ENCODE measurements at regions not wholly inside any gene's neighbourhood (a gene's known extent, or its start where the extent isn't known, plus 50 kb on each side); places are given as distances from the start of the nearest gene placed in this dataset.

- no peak for TF ChIP-seq CTCF (IDR thresholded peaks at IDR 0.05)
- no peak for TF ChIP-seq POLR2A (IDR thresholded peaks at IDR 0.05)
- no peak for TF ChIP-seq POLR2AphosphoS5 (IDR thresholded peaks at IDR 0.05)
- H3K27me3 ChIP-seq: no peaks in the 10 kb centered on the region
- no peaks in the 10 kb centered on the region for H3K4me1 ChIP-seq
- no peak overlapping the region for H3K4me3 ChIP-seq
- no peaks in the 10 kb centered on the region for H3K36me3 ChIP-seq
- no peak overlapping the region for H3K27ac ChIP-seq
- intact Hi-C loops (cut with DNase I; ENCODE audit: low total_unique reads): no loop called here
- peaks cover 9 to 12% of the 10 kb centered on the region in 2 donors for H3K9me3 ChIP-seq
- no peak for DNase-seq (ENCODE audit: low spot score in 2 of 2)
Observed at GRCh38 chr14:30312214-30312613, 246.7 kb upstream of the G2E3 start.

- TF ChIP-seq POLR2AphosphoS5 (IDR thresholded peaks at IDR 0.05) (no peak), CTCF (IDR thresholded peaks at IDR 0.05) (no peak), POLR2A (IDR thresholded peaks at IDR 0.05) (no peak)
Observed at GRCh38 chr14:30317729-30318128, 241.2 kb upstream of the G2E3 start.

GRCh38 chr14:30322819-30323218 is 236.1 kb upstream of the G2E3 start:
- Histone ChIP-seq H3K27ac (no peak overlapping the region), H3K4me3 (no peak overlapping the region), H3K9me3 (no peaks in the 10 kb centered on the region), H3K27me3 (no peaks in the 10 kb centered on the region), H3K36me3 (no peaks in the 10 kb centered on the region), H3K4me1 (no peaks in the 10 kb centered on the region)
- TF ChIP-seq CTCF (IDR thresholded peaks at IDR 0.05) (no peak), POLR2AphosphoS5 (IDR thresholded peaks at IDR 0.05) (no peak), POLR2A (IDR thresholded peaks at IDR 0.05) (no peak)
- intact Hi-C loops (cut with DNase I; ENCODE audit: low total_unique reads): no loop called here
- DNase-seq (ENCODE audit: low spot score in 2 of 2): no peak

More at GRCh38 chr14:30317729-30318128, 241.2 kb upstream of the G2E3 start:
- Histone ChIP-seq H3K9me3 (peaks cover 9 to 12% of the 10 kb centered on the region in 2 donors), H3K27ac (no peak overlapping the region), H3K4me1 (no peaks in the 10 kb centered on the region), H3K4me3 (no peak overlapping the region), H3K27me3 (no peaks in the 10 kb centered on the region), H3K36me3 (no peaks in the 10 kb centered on the region)
- no peak for DNase-seq (ENCODE audit: low spot score in 2 of 2)
- intact Hi-C loops (cut with DNase I; ENCODE audit: low total_unique reads): no loop called here

- Histone ChIP-seq H3K4me3 (no peak overlapping the region), H3K27me3 (no peaks in the 10 kb centered on the region), H3K27ac (no peak overlapping the region), H3K4me1 (no peaks in the 10 kb centered on the region), H3K36me3 (no peaks in the 10 kb centered on the region), H3K9me3 (no peaks in the 10 kb centered on the region)
- intact Hi-C loops (cut with DNase I; ENCODE audit: low total_unique reads): no loop called here
- no peak for TF ChIP-seq POLR2AphosphoS5 (IDR thresholded peaks at IDR 0.05)
- no peak for TF ChIP-seq CTCF (IDR thresholded peaks at IDR 0.05)
- TF ChIP-seq POLR2A (IDR thresholded peaks at IDR 0.05): no peak
- no peak for DNase-seq (ENCODE audit: low spot score in 2 of 2)
Observed at GRCh38 chr14:30330033-30330432, 228.9 kb upstream of the G2E3 start.

- TF ChIP-seq POLR2AphosphoS5 (IDR thresholded peaks at IDR 0.05) (no peak), CTCF (IDR thresholded peaks at IDR 0.05) (no peak), POLR2A (IDR thresholded peaks at IDR 0.05) (no peak)
- H3K4me1 ChIP-seq: no peaks in the 10 kb centered on the region
- no peak for DNase-seq (ENCODE audit: low spot score in 2 of 2)
- intact Hi-C loops (cut with DNase I; ENCODE audit: low total_unique reads): no loop called here
- no peaks in the 10 kb centered on the region for H3K27me3 ChIP-seq
- no peaks in the 10 kb centered on the region for H3K36me3 ChIP-seq
- no peak overlapping the region for H3K4me3 ChIP-seq
- H3K27ac ChIP-seq: no peak overlapping the region
- no peaks in the 10 kb centered on the region for H3K9me3 ChIP-seq
Observed at GRCh38 chr14:30330445-30330844, 228.5 kb upstream of the G2E3 start.

Measured in breast epithelium (tissue), 4 donors.